Parathyroid adenoma (tissue), 2 donors: ENCODE measurements at regions not wholly inside any gene's neighbourhood (a gene's known extent, or its start where the extent isn't known, plus 50 kb on each side); places are given as distances from the start of the nearest gene placed in this dataset.

Source experiments
- H2AFZ ChIP-seq: fragments of 300-600 bp; sonication (generic); one replicate; pipeline ENCODE4 v1.7.0; 2017; ENCODE audit warnings: antibody characterized with exemption, mild to moderate bottlenecking
- H3K27ac ChIP-seq: fragments of 300-600 bp; sonication (generic); one replicate; pipeline ENCODE4 v1.7.0; 2017
- H3K27me3 ChIP-seq: fragments of 300-600 bp; sonication (generic); one replicate; pipeline ENCODE4 v1.7.0; 2017; ENCODE audit warnings: low read length; ENCODE audit not compliant: control insufficient read depth, insufficient read depth
- H3K36me3 ChIP-seq: fragments of 300-600 bp; sonication (generic); one replicate; pipeline ENCODE4 v1.7.0; 2017; ENCODE audit warnings: low read length; ENCODE audit not compliant: control insufficient read depth, insufficient read depth
- H3K4me1 ChIP-seq: fragments of 300-600 bp; sonication (generic); one replicate; pipeline ENCODE4 v1.7.0; 2017; ENCODE audit warnings: control low read depth
- H3K4me2 ChIP-seq: fragments of 300-600 bp; sonication (generic); one replicate; pipeline ENCODE4 v1.7.0; 2017; ENCODE audit warnings: low read length
- H3K4me3 ChIP-seq: fragments of 300-600 bp; sonication (generic); one replicate; pipeline ENCODE4 v1.7.0; 2017; ENCODE audit warnings: low read depth, low read length
- H3K79me2 ChIP-seq: fragments of 300-600 bp; sonication (generic); one replicate; pipeline ENCODE4 v1.7.0; 2017; ENCODE audit warnings: control low read depth
- H3K9ac ChIP-seq: fragments of 300-600 bp; sonication (generic); one replicate; pipeline ENCODE4 v1.7.0; 2017; ENCODE audit warnings: mild to moderate bottlenecking
- H3K9me3 ChIP-seq: fragments of 300-600 bp; sonication (generic); one replicate; pipeline ENCODE4 v1.7.0; 2017; ENCODE audit warnings: low read length; ENCODE audit not compliant: control insufficient read depth
- TF ChIP-seq, protein P1 (sequence below): fragments of 300-600 bp; sonication (generic); IDR thresholded peaks from one replicate; pipeline ENCODE4 v1.7.0; 2017; ENCODE audit warnings: antibody characterized with exemption, mild to moderate bottlenecking
- donor health status: primary hyperparathyroidism.

DNA sequence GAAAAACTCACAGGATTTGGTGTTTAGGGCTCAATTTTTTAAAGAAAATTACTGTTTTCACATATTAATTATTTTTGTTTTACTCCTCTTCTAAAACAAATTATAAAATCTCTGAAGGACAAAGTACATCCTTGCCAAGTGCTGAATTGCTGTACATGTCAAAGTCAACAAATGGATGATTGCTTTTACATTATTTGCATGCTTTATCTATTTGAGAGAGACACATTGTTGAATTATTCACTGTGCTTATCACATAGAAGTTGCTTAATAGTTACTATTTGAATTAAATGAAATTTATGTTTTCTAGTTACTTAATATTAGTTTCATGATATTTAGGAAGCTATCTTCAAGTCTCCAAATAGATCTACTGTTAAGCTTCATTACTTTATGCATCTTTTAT is 318.6 kb upstream of the PTCHD4 start:
- Histone ChIP-seq H3K4me1 (no peaks in the 10 kb centered on the region), H3K4me2 (no peak overlapping the region), H2AFZ (no peak overlapping the region), H3K36me3 (no peaks in the 10 kb centered on the region), H3K79me2 (no peaks in the 10 kb centered on the region), H3K27ac (no peak overlapping the region), H3K4me3 (no peak overlapping the region), H3K27me3 (no peaks in the 10 kb centered on the region), H3K9ac (no peak overlapping the region), H3K9me3 (no peaks in the 10 kb centered on the region)
- TF ChIP-seq, protein P1, sequence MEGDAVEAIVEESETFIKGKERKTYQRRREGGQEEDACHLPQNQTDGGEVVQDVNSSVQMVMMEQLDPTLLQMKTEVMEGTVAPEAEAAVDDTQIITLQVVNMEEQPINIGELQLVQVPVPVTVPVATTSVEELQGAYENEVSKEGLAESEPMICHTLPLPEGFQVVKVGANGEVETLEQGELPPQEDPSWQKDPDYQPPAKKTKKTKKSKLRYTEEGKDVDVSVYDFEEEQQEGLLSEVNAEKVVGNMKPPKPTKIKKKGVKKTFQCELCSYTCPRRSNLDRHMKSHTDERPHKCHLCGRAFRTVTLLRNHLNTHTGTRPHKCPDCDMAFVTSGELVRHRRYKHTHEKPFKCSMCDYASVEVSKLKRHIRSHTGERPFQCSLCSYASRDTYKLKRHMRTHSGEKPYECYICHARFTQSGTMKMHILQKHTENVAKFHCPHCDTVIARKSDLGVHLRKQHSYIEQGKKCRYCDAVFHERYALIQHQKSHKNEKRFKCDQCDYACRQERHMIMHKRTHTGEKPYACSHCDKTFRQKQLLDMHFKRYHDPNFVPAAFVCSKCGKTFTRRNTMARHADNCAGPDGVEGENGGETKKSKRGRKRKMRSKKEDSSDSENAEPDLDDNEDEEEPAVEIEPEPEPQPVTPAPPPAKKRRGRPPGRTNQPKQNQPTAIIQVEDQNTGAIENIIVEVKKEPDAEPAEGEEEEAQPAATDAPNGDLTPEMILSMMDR = no peak

DNA sequence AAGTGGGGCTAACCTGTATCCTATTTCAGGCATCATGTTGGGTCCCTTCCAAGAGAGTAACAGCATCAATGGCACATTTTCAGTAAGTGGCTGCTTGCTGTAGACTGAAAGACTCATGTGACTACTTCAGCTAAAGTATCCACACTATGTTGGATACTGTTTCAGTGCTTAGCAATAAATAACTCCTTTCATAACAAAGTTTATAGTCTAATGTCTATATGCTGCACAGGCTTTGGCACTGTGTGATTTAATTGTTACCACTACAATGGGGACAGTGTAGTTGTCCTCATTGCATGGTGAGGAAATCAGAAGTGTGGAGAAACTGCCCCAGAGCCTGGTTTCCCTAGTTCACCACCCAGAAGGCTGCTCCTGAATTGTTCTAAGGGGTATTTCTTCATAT is 318.0 kb upstream of the PTCHD4 start:
- no peak overlapping the region for H3K27ac ChIP-seq
- no peaks in the 10 kb centered on the region for H3K36me3 ChIP-seq
- H3K4me3 ChIP-seq = no peak overlapping the region
- H3K9ac ChIP-seq = no peak overlapping the region
- H3K79me2 ChIP-seq = no peaks in the 10 kb centered on the region
- no peaks in the 10 kb centered on the region for H3K27me3 ChIP-seq
- H3K9me3 ChIP-seq = no peaks in the 10 kb centered on the region
- no peaks in the 10 kb centered on the region for H3K4me1 ChIP-seq
- H3K4me2 ChIP-seq = no peak overlapping the region
- no peak overlapping the region for H2AFZ ChIP-seq
- TF ChIP-seq, protein P1 = no peak

DNA sequence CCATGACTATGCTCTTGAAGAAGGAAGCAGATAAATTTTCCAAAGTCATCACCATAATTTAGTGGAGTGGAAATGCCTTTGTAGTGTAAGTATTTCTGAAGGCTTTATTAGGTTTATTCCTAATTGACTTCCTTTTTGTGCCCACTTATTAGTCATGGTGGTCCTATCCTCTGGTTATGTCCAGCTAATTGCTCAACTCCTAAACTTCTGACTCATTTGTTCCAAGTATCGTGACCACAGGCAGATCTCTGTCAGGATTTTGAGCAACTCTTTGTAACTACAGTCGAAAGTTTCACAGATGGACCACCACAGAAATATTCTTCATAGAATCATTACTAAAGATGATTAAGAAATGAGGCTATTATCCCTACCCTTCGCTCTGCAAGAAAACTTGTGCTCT is 315.6 kb upstream of the PTCHD4 start:
- H3K4me3 ChIP-seq = no peak overlapping the region
- no peaks in the 10 kb centered on the region for H3K4me1 ChIP-seq
- H2AFZ ChIP-seq = no peak overlapping the region
- H3K27me3 ChIP-seq = no peaks in the 10 kb centered on the region
- TF ChIP-seq, protein P1 = no peak
- H3K79me2 ChIP-seq = no peaks in the 10 kb centered on the region
- H3K36me3 ChIP-seq = no peaks in the 10 kb centered on the region
- no peaks in the 10 kb centered on the region for H3K9me3 ChIP-seq
- H3K4me2 ChIP-seq = no peak overlapping the region
- no peak overlapping the region for H3K9ac ChIP-seq
- no peak overlapping the region for H3K27ac ChIP-seq

DNA sequence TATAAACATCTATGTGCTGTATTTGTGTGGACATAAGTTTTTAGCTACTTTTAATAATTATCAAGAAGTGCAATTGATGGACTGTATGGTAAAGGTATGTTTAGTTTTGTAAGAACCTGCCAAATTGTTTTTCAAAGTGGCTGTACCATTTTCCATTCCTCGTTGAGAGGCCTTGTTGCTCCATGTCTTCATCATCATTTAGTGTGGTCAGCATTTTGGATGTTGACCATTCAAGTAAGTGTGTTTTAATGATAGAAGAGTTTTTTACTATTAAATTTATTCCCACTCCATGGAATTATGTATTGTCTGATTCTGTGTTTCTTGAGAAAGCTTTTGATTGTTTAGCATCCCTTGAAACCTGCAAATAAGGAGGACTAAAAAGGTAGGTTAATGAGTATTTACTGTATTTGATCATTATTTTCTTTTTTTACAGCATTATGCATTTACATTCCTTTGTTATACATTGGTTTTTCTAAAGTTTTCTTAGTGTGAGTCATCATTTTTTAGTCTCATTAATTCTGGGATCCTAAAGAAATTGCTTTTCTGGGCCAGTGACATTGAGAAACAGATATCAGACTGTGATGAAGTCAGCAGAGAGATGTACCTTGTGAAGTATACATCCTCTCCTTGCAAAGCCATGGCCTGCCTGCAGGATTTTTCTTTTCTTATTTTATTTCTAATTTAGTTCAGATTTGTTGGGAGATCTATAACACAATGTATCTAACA is 312.8 kb upstream of the PTCHD4 start:
- Histone ChIP-seq H3K4me3 (no peak overlapping the region), H3K27ac (no peak overlapping the region), H3K4me2 (no peak overlapping the region), H3K79me2 (no peaks in the 10 kb centered on the region), H3K4me1 (no peaks in the 10 kb centered on the region), H3K9me3 (no peaks in the 10 kb centered on the region), H2AFZ (no peak overlapping the region), H3K27me3 (no peaks in the 10 kb centered on the region), H3K9ac (no peak overlapping the region), H3K36me3 (no peaks in the 10 kb centered on the region)
- TF ChIP-seq, protein P1 = no peak

DNA sequence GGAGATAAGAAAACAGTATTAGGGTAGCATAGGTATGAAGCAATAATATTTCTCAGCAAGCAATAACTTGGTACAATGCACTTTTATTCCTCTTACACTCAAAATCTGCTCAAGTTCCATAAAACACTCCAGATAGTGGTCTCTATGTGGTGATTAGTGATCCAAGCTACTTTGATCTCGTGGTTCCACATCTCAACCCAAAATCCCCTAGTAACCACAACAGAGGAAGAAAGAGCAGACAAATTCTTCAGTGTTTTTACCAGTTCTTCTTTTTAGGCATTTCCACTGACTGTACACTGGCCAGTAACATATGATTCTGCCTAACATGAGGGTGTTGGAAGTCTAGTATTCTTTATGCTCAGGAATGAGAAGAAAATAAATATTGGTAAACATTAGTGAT is 309.0 kb upstream of the PTCHD4 start:
- Histone ChIP-seq H2AFZ (no peak overlapping the region), H3K9me3 (no peaks in the 10 kb centered on the region), H3K4me2 (no peak overlapping the region), H3K4me1 (no peaks in the 10 kb centered on the region), H3K27ac (no peak overlapping the region), H3K4me3 (no peak overlapping the region), H3K27me3 (no peaks in the 10 kb centered on the region), H3K9ac (no peak overlapping the region), H3K79me2 (no peaks in the 10 kb centered on the region), H3K36me3 (no peaks in the 10 kb centered on the region)
- TF ChIP-seq, protein P1 = no peak
